ENCODE measurements at regions not wholly inside any gene's neighbourhood (a gene's known extent, or its start where the extent isn't known, plus 50 kb on each side); places are given as distances from the start of the nearest gene placed in this dataset.
"Not testable (repeated sequence)": the region's sequence is repeated elsewhere in the genome, so short reads cannot be mapped to it uniquely, and the experiment has no call there.

GRCh38 chr10:17538941-17539340 lies 78.2 kb downstream of the HACD1 start:
- DNase-seq (ENCODE audit: low read depth), result no peak

- DNase-seq (ENCODE audit: low read depth), result no peak
Observed at GRCh38 chr10:17537281-17537680, 79.9 kb downstream of the HACD1 start.

GRCh38 chr10:17536221-17536620 lies 81.0 kb downstream of the HACD1 start:
- DNase-seq (ENCODE audit: low read depth), result no peak

GRCh38 chr10:17533731-17534130 lies 79.3 kb upstream of the ST8SIA6 start:
- DNase-seq (ENCODE audit: low read depth), result no peak

- no peak for DNase-seq (ENCODE audit: low read depth)
Observed at GRCh38 chr10:17528306-17528862, 74.0 kb upstream of the ST8SIA6 start.

DNA sequence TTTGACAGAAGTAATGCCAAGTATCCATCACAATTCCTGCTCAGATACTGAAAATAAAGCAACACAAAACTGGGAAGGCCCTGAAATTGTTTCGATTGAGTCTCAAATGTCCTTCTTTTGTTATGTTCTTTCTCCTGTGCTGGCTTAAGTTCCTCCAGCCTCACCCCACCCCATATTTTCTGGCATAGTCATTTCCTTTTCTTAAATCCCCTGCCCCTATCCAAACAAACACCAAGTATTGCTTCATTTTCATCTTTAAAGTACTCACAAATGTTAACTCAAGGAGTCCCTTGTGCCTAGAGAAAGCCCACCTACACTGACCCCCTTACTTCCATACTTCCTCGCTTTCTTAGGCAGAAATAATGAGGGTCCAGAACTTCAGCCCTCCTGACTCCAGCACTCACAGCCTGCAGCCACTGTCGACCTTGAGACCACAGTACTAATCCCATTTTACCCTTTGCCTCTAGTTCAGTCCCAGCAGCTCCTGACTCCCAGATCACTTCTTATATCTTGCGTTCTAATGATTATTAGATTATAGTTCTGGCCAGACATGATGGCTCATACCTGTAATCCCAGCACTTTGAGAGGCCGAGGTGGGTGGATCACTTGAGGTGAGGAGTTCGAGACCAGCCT lies 73.2 kb upstream of the ST8SIA6 start:
- DNase-seq (ENCODE audit: low read depth), result peak; percentile 85

- not testable (repeated sequence) for DNase-seq (ENCODE audit: low read depth)
Observed at GRCh38 chr10:17526571-17526970, 72.2 kb upstream of the ST8SIA6 start.

DNA sequence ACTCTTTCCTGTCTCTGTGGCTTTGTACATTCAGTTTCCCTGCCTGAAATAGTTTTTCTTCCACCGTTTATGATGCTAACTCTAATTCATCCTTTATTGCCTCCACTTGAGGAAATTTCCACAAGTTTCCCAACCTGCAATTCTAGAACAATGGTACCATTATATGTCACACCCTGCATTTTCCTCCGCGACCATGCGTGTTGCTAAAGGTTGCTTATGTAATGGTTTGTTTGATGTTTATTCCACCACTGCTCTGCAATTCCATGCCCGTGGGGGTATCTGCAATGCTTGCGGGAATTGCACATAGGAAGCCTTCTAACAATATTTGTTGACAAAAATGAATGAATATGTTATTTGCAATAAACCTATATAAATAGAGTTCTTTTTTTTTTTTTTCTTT lies 69.5 kb upstream of the ST8SIA6 start:
- DNase-seq (ENCODE audit: low read depth), result no peak

DNA sequence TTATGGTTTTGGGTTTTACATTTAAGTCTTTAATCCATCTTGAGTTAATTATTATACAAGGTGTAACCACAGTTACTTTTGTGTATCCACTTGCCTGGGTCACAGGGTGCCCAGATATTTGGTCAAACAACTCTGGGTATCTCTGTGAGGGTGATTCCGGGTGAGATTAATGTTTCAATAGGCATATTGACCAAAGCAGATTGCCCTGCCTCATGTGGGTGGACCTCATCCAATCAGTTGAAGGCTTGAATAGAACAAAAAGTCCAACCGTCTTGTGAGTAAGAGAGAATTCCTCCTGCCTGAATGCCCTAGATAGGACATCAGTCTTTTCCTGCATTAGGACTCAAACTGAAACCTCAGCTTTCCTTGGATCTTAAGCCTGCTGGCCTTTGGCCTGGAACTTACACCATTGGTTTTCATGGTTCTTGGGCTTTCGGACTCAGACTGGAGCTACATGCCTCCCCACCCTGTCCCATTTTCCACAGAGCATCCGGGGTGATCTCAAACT lies 68.9 kb upstream of the ST8SIA6 start:
- no peak for DNase-seq (ENCODE audit: low read depth)

DNA sequence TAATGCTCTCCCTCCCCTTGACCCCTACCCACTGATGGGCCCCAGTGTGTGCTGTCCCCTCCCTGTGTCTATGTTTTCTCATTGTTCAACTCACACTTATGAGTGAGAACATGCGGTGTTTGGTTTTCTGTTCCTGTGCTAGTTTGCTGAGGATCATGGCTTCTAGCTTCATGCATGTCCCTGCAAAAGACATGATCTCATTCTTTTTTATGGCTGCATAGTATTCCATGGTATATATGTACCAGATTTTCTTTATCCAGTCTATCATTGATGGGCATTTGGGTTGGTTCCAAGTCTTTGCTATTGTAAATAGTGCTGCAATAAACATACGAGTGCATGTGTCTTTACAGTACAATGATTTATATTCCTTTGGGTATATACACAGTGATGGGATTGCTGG lies 67.9 kb upstream of the ST8SIA6 start:
- not testable (repeated sequence) for DNase-seq (ENCODE audit: low read depth)

- no peak for DNase-seq (ENCODE audit: low read depth)
Observed at GRCh38 chr10:17519457-17519856, 65.1 kb upstream of the ST8SIA6 start.

GRCh38 chr10:17518338-17518737 lies 63.9 kb upstream of the ST8SIA6 start:
- DNase-seq (ENCODE audit: low read depth), result no peak

DNA sequence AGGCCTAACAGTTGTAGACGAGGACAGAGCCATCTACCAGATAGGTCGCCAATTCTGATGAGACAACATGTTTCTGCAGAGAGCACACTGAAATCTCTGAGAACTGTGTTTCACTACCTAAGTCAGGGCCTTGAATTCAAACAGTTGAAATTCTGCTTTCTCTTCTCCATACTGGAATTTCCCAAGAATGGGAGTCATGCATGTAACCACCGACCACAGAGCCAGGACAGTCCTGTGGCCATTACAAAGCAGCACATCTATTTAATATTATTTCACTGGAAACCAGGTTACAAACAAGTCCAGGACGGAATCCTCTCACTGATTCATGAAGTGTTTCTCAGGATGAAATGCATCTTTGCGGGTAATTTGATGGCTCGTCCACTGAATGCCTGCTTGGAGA lies 62.0 kb upstream of the ST8SIA6 start:
- peak; percentile 44 for DNase-seq (ENCODE audit: low read depth)

DNA sequence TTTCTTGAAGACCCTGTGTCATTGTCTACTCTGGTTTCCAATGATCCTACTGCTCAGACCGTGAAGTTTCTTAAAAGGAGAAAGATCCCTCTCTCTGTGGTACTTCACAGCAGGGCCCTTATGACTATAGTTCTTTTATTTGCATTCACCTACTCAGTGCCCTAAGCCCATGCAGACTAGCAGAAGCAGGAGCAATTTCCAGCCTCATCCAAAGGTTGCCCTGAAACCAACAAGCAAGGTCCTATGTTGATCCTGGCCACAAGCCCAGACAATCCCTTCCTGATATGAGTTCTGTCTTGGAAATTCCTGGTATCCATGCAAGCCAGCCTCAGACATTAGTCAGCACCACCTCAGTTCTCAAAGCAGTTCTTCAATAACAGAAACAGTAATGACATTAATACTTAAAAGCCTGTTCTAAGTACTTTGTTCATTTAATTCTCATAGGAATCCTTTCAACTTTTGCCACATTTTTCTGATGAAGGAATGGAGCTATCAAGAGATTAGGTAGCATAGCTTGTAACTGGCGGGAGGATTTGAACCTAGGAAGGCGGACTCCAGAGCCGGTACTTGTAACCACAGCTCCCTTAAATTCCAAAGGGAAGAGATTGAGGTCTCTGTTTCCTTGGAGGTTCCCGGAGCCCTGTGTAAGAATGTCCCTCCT lies 58.1 kb upstream of the ST8SIA6 start:
- DNase-seq (ENCODE audit: low read depth), result peak; percentile 97

GRCh38 chr10:17510242-17510908 lies 56.0 kb upstream of the ST8SIA6 start:
- no peak for DNase-seq (ENCODE audit: low read depth)

GRCh38 chr10:17507538-17507937 lies 53.1 kb upstream of the ST8SIA6 start:
- DNase-seq (ENCODE audit: low read depth), result no peak

DNA sequence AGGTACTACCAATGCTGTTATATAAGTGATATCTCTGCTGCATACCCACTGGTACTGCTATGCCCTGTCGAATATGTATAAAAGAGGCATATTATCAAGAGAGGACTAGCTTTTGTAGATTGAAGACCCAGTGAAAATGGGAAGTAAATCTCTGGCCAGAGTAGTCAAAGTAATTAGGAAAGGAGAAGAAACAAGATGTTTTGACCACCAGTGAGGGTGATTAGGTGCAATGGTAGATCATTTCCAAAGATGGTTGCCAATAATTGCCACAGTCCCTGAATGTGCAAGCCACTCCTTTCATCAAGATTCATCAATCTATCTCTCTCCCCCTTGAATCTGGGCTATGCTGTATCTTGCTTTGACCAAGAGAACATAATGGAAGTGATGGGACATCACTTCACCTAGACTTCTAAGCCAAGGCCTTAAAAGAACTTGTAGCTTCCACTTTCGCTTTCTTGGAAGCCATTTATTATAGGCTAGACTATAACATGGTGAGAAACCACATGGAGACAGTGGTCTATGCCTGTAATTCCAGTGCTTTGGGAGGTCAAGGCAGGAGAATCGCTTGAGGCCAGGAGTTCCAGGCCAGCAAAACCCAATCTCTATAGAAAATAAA lies 52.6 kb upstream of the ST8SIA6 start:
- no peak for DNase-seq (ENCODE audit: low read depth)

DNA sequence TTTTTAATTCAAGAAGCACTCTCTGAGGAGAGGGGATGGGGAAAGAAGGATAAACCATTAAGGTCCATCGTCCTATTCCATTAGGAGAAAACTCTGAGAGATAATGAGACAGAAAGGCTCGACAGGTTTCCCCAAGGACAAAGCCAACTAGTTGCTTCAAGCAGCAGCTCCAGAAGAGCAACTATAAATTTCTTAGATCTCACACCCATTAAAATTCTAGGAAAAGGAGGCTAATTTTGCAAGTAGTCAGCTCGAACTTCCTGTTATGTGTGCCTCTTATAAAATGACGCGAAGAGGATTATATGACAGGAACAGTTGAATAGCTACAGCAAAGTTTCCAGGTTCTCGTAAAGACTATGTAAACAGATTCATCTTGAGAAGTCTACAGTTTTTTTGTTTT lies 52.0 kb upstream of the ST8SIA6 start:
- no peak for DNase-seq (ENCODE audit: low read depth)

GRCh38 chr10:17504547-17505245 lies 50.3 kb upstream of the ST8SIA6 start:
- DNase-seq (ENCODE audit: low read depth), result peak; percentile 90

All from ELR (cell line).